GM12891 (cell line): ENCODE measurements at regions not wholly inside any gene's neighbourhood (a gene's known extent, or its start where the extent isn't known, plus 50 kb on each side); places are given as distances from the start of the nearest gene placed in this dataset.

Experiments used
- POLR2A ChIP-seq: IDR thresholded peaks from 2 replicates; pipeline ENCODE4 v1.6.1; 2011; ENCODE audit warnings: low read depth, low read length, control low read depth
- POLR2AphosphoS5 ChIP-seq: IDR thresholded peaks from 2 replicates; pipeline ENCODE4 v1.6.1; 2011; ENCODE audit warnings: low read depth, low read length, control low read depth
- TAF1 ChIP-seq: IDR thresholded peaks from 2 replicates; pipeline ENCODE4 v1.6.1; 2011; ENCODE audit warnings: low read depth, low read length, control low read depth

GRCh38 chrX:109793191-109793590, 60.1 kb upstream of the ACSL4 start:
- TF ChIP-seq TAF1 (no peak), POLR2A (no peak), POLR2AphosphoS5 (no peak)
